ENCODE measurements at regions not wholly inside any gene's neighbourhood (a gene's known extent, or its start where the extent isn't known, plus 50 kb on each side); places are given as distances from the start of the nearest gene placed in this dataset.

DNA sequence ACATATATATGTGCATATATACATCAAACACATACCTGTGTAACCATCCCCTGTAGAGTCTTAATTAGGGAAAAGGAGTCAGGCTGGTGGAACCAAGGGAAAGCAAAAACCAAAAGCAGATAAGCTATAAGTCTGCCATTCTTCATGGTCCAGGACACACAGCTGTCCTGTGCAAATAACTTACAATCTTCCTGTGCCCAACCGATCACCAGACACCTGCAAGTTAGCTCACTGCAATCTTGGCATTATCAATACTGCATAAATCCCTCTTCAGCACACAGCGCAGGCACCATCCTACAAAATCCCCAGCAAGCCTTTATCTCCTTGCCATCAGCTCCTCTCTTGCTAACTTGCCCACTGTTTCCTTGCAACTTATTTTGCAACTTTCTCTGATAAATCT, 60.8 kb upstream of the DYNAP start:
- H3K4me3 ChIP-seq (ENCODE audit: low read length), result no peak overlapping the region
- DNase-seq (ENCODE audit: low read depth, low spot score), result no peak

DNA sequence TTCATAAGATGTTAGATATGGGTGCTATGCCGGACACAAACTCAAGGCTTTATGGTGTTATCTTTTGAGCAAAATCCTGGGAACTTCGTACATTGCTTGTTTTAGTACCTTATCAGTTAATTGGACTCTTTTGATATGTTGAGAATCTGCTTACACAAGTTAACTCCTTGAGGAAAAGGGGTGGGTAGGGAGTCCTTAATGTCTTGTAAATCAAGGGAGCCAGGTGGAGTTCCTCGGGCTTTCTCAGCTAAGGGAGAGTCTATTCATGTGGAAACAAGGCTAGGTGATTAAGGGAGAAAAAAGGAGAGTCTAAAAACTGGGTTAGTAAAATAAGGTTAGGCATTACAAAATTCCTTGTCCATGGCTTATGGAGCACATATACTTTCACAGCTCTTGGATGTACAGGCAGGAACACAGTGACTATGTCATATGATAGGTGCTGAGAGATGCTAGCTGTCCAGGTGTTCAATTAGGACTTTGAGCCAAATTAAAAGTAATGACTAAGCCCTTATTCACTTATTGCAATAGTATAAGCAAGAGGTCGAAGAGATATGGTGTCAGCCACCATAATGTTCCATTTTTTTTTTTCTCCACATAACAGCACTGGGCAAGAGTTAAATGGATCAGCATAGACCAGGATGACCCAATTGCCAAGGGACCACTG, 59.5 kb upstream of the DYNAP start:
- DNase-seq (ENCODE audit: low read depth, low spot score), result no peak
- no peak overlapping the region for H3K4me3 ChIP-seq (ENCODE audit: low read length)

DNA sequence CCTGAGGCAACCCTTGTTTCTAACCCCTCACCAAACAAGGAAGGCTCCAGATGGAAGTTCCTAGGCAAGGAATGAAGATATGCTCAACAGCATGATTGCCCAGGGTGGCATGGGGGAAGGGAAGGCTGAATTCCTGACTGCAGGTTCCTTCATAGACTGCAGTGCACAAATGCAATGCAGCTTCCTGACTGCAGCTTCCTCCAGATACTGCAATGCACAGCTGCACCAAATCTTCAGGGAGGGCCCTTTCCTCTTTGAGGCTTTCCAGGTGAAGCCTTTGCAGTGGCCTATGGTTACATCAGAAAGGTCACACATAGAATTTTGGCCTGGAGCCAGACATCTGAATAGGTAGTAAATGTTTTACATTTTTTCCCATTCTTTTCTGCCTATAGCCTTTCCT, 58.8 kb upstream of the DYNAP start:
- H3K4me3 ChIP-seq (ENCODE audit: low read length), result no peak overlapping the region
- DNase-seq (ENCODE audit: low read depth, low spot score), result no peak

DNA sequence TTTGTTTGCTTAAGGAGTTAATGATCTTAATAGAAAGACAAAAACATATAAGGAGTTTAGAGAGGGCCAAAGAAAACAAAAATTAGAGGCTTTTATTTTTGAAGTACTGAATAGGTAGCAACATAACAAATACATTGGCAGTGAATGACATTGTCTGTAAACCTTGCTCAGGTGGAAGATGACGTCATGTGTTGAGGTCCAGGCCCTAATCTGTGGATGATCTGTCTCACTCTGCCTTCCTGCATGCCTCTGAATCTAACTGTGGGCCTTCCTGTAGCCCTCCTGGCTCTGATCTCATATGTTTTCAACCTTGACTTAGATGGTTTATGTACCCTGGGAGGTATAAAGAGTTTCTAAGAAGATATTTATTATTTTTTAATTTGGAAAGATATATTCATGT, 58.1 kb upstream of the DYNAP start:
- DNase-seq (ENCODE audit: low read depth, low spot score), result no peak
- no peak overlapping the region for H3K4me3 ChIP-seq (ENCODE audit: low read length)
